WTC11 (cell line): ENCODE measurements at regions not wholly inside any gene's neighbourhood (a gene's known extent, or its start where the extent isn't known, plus 50 kb on each side); places are given as distances from the start of the nearest gene placed in this dataset.

Experiments
- ATF3 ChIP-seq: sonication (generic); formaldehyde crosslinking; conservative IDR thresholded peaks from 2 replicates; pipeline ENCODE4 v1.8.1; 2022; ENCODE audit warnings: mild to moderate bottlenecking, missing genetic modification reagents
- CBFB ChIP-seq: sonication (generic); formaldehyde crosslinking; IDR thresholded peaks from 2 replicates; pipeline ENCODE4 v1.8.1; 2022; ENCODE audit warnings: mild to moderate bottlenecking, low read depth, missing genetic modification reagents
- CREM ChIP-seq: sonication (generic); formaldehyde crosslinking; IDR thresholded peaks from 2 replicates; pipeline ENCODE4 v1.8.1; 2022; ENCODE audit warnings: mild to moderate bottlenecking, missing genetic modification reagents, moderate library complexity
- CTCF ChIP-seq: fragments of 200-600 bp; IDR thresholded peaks from 2 replicates; pipeline ENCODE4 v1.8.0; 2022; ENCODE audit warnings: antibody characterized with exemption
- E2F4 ChIP-seq: sonication (generic); formaldehyde crosslinking; IDR thresholded peaks from 2 replicates; pipeline ENCODE4 v1.8.1; 2022; ENCODE audit warnings: low read depth, mild to moderate bottlenecking, moderate library complexity, missing genetic modification reagents, borderline replicate concordance
- E2F5 ChIP-seq: sonication (generic); formaldehyde crosslinking; IDR thresholded peaks from 2 replicates; pipeline ENCODE4 v1.8.1; 2022; ENCODE audit warnings: mild to moderate bottlenecking, moderate library complexity, missing genetic modification reagents
- ETV6 ChIP-seq: sonication (generic); formaldehyde crosslinking; IDR thresholded peaks from 2 replicates; pipeline ENCODE4 v1.8.1; 2022; ENCODE audit warnings: mild to moderate bottlenecking, missing genetic modification reagents
- HMGXB4 ChIP-seq: sonication (generic); formaldehyde crosslinking; IDR thresholded peaks from 2 replicates; pipeline ENCODE4 v1.8.1; 2023; ENCODE audit warnings: mild to moderate bottlenecking, moderate library complexity, missing genetic modification reagents
- SMAD3 ChIP-seq: sonication (generic); formaldehyde crosslinking; IDR thresholded peaks from 2 replicates; pipeline ENCODE4 v1.8.0; 2022; ENCODE audit warnings: missing genetic modification reagents, mild to moderate bottlenecking, borderline replicate concordance
- TCF7 ChIP-seq: sonication (generic); formaldehyde crosslinking; IDR thresholded peaks from 2 replicates; pipeline ENCODE4 v1.8.0; 2022; ENCODE audit warnings: mild to moderate bottlenecking, low read depth, missing genetic modification reagents, moderate library complexity
- TEAD4 ChIP-seq: sonication (generic); formaldehyde crosslinking; IDR thresholded peaks from 2 replicates; pipeline ENCODE4 v1.8.0; 2022; ENCODE audit warnings: mild to moderate bottlenecking, missing genetic modification reagents
- TP53 ChIP-seq: sonication (generic); formaldehyde crosslinking; IDR thresholded peaks from 2 replicates; pipeline ENCODE4 v1.8.1; 2023; ENCODE audit warnings: mild to moderate bottlenecking, missing genetic modification reagents
- ZMAT4 ChIP-seq: fragments of 250-450 bp; sonication (Bioruptor Pico); IDR thresholded peaks from 2 replicates; pipeline ENCODE4 v1.9.0; 2021; ENCODE audit warnings: mild to moderate bottlenecking
- ZNF121 ChIP-seq: sonication (generic); formaldehyde crosslinking; IDR thresholded peaks from 2 replicates; pipeline ENCODE4 v1.8.0; 2023; ENCODE audit warnings: missing genetic modification reagents

GRCh38 chr11:115774756-115775155, 270.5 kb upstream of the CADM1 start:
- TF ChIP-seq E2F4 (CRISPR knock-in tag), result no peak
- no peak for TF ChIP-seq CTCF
- TF ChIP-seq TCF7 (CRISPR knock-in tag), result no peak
- TF ChIP-seq CBFB (CRISPR knock-in tag), result no peak
- no peak for TF ChIP-seq ATF3
- TF ChIP-seq E2F5 (CRISPR knock-in tag), result no peak
- no peak for TF ChIP-seq TEAD4
- no peak for TF ChIP-seq ZMAT4 (CRISPR knock-in tag)
- no peak for TF ChIP-seq CREM (CRISPR knock-in tag)
- no peak for TF ChIP-seq ETV6 (CRISPR knock-in tag)
- TF ChIP-seq ZNF121, result no peak
- TF ChIP-seq TP53 (CRISPR knock-in tag), result no peak
- TF ChIP-seq SMAD3 (CRISPR knock-in tag), result no peak
- TF ChIP-seq HMGXB4 (CRISPR knock-in tag), result no peak
